HG03196 (cell line): ENCODE measurements at regions not wholly inside any gene's neighbourhood (a gene's known extent, or its start where the extent isn't known, plus 50 kb on each side); places are given as distances from the start of the nearest gene placed in this dataset.
"Not testable (repeated sequence)": the region's sequence is repeated elsewhere in the genome, so short reads cannot be mapped to it uniquely, and the experiment has no call there.

ENCODE experiments used
- ATAC-seq: cut with Tn5 transposase; IDR thresholded peaks from one replicate; pipeline ENCODE4 v1.9.1; 2021; ENCODE audit not compliant: unreplicated experiment

- ATAC-seq, result no peak
Observed at GRCh38 chr6:139990026-139990686, 615.7 kb upstream of the CITED2 start.

DNA sequence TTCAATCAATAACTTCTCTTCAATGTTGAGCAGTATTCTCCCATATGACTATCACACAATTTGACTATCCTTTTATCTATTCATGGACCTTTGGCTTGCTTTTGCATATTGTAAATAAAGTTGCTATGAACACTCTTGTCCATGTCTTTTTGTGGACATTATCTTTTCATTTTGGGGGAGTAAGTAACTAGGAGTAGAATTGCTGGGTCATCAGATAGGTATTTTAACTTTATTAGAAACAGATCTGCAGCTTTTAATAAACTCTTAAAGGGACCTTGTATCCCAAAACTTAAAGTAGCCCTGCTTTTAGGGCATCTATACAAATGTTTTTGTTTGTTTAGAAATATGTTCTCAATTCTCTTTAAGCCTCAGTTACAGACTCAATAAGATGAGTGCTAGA, 614.2 kb upstream of the CITED2 start:
- ATAC-seq, result no peak

- no peak for ATAC-seq
Observed at GRCh38 chr6:139987091-139987490, 612.6 kb upstream of the CITED2 start.

GRCh38 chr6:139985236-139985815, 610.9 kb upstream of the CITED2 start:
- ATAC-seq, result no peak

GRCh38 chr6:139984317-139984716, 609.9 kb upstream of the CITED2 start:
- ATAC-seq, result no peak

DNA sequence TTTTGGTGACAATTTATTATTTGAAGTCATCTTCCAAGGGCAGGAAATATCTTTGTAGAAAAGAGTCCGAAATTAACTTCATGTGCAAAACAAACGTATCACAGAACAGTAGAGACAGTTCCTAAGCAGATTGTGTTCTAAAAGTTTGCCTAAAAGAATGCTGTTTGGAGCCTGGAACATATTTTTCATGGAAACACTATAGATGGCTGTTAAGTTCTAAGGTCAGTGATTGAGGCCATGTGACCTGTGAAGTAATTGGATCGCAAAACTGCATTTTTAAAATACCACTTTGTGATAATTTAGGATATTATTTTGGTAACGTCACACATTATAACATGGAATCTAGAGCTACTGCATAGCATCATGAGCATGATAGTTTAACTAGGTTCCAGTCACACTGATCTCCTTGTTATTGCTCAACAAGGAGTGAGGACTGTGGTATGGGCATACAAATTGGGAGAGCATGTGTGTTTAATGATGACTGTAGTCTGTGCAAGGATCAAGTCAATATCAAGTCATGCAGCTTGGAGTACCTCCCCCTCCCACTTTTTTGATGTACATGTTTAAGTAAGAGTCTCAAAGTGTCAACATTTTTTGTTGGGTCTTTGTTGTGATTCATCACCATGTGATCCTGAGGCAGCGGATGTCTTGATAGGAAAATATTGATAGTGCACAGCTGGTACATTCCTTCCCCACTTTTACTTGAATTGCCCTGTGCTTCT, 609.3 kb upstream of the CITED2 start:
- ATAC-seq, result no peak

- no peak for ATAC-seq
Observed at GRCh38 chr6:139982652-139983295, 608.3 kb upstream of the CITED2 start.

GRCh38 chr6:139982195-139982594, 607.7 kb upstream of the CITED2 start:
- ATAC-seq, result no peak

DNA sequence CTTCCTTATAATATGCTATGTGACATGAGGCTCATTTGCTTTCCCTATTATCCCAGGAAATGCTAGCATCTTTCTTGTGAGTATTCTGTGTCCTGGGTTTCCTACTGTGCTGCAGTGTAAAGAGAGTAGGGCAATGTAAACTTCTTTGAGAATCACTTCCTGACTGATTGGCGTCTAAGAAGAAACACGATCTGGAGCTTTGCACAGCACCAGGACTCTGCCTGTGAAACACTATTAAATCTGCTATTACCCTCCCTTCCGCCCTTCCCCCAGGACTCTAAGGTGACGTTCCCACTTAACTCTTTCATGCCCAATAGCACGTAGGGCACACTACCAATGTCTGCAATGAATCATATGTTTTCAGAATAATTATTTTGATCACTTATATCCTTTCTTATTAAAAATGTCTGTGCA, 607.3 kb upstream of the CITED2 start:
- ATAC-seq, result no peak

- no peak for ATAC-seq
Observed at GRCh38 chr6:139981066-139981624, 606.7 kb upstream of the CITED2 start.

GRCh38 chr6:139980631-139981030, 606.2 kb upstream of the CITED2 start:
- not testable (repeated sequence) for ATAC-seq

DNA sequence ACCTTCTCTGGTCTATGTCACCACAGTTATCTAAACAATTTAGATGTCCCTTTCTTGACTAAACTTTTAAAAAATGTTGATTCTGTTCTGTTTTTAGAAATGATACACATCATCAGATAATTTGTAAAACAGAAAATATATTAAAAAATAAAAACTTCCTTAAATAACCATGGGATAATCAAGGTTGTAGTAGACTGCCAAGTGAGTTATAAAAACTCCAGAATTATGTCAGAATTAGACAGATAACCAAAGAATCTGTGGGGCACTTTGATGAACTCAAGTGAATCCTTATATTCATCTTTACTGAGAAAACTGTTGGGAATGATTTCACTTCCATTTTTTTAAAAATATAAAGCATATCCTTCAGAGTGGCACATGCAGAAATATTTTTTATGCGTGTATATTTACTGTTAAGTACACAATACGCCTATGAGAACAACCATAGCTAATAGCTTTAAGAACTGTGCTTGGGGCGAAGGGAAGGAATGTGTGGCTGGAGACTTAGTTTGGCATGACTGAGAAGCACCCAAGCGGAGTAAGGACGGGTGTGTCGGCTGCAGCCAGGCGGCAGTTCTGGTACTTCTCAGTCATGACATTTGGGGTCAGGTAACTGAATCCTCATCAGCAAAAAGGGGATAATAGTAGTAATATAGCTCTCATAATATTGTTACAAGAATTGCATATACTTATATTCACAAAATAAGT, 604.7 kb upstream of the CITED2 start:
- ATAC-seq, result no peak

GRCh38 chr6:139977887-139978332, 603.5 kb upstream of the CITED2 start:
- no peak for ATAC-seq

DNA sequence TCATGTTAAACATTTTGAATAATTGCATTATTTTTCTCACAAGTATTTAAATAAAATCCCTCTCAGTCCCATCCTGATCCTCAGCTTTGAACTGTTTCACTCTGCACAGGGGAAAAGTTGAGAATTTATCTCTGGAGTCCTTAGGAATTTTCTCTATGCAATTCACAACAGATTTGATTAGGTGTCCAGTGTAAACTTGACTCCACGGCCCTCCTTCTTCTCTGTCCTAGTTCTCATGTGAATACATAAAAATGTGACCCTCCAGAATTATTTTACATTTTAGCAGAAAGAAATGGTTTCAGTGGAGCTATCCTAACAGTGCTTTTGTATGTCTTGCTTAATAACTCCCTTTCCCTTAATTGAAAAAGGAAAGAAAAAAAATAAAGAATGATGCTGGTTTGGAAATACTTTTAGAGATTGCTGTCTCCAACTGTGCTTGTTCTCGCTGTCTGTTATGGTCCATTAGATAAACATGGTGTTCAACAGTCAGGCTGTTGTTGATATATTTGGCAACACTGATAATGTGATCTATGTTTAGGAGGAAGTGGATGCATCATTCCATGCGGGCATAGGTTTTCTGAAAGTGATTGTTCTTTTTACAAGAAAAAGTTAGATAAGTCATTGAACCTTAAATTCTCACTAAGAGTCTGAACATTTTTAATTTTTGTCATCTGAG, 599.4 kb upstream of the CITED2 start:
- no peak for ATAC-seq

GRCh38 chr6:139972116-139972515, 597.7 kb upstream of the CITED2 start:
- ATAC-seq, result no peak

DNA sequence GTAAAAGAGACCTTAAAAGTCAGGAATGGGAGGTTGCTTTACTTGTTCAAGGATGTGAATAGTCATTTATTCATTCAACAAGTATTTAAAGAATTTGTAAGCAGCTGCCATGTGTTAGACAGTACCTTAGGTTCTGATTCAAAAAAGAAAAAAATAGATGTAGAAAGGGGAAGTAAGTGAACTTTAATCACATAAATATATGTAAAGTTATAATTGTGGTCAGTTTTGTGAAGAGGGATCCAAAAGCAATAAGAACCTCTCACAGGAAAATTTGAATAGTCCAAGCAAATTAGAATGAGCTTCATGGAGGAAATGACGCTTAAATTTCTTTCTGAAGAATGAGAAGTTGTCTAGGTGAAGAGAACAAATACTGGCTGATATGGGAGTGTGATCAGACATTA, 596.1 kb upstream of the CITED2 start:
- no peak for ATAC-seq

- ATAC-seq, result no peak
Observed at GRCh38 chr6:139967497-139967896, 593.0 kb upstream of the CITED2 start.

DNA sequence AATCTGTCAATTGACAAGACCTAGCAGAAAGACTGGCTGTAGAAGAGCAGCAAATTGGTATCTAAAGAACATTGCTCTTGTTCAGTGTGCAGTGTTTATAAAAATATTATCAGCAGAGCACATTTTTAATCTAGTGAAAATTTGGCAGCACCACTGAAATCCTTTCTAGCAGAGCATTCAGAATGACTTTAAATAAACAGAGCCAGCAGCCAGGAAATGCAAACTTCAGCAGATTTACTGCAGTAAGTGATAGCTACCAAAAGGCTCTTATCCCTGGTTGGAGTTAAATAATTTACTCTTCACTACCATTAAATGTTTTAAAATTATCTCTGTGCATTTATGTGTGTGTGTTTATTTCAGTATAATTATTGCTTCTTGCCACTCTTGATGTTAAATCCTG, 590.9 kb upstream of the CITED2 start:
- no peak for ATAC-seq

DNA sequence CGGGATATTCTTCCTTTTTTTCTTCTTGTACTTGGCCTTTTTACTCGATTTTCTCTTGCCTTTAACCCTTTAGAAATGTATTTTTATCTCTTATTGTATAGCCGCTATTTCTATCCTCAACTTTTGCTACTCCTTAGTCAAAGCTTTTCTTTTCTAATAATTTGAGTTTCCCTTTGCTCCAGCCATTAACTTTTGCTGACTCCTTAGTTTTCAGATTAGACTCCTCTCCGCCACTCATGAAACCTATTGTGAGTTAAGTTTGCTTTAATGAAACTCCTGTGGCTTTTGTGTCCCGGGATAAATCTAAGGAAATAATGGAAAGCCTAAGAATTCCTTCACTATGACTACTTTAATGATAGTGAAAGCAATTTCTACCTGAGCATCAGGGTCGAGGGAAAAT, 590.3 kb upstream of the CITED2 start:
- ATAC-seq, result no peak

- ATAC-seq, result no peak
Observed at GRCh38 chr6:139962654-139963347, 588.4 kb upstream of the CITED2 start.
